H1 (cell line): ENCODE measurements at regions not wholly inside any gene's neighbourhood (a gene's known extent, or its start where the extent isn't known, plus 50 kb on each side); places are given as distances from the start of the nearest gene placed in this dataset.

Experiments
- ATF2 ChIP-seq: IDR thresholded peaks from 2 replicates; pipeline ENCODE4 v1.6.1; 2012; ENCODE audit warnings: low read length, inconsistent platforms
- BRCA1 ChIP-seq: IDR thresholded peaks from 2 replicates; pipeline ENCODE4 v1.6.1; 2012; ENCODE audit warnings: low read depth, low read length, improper control_type of control experiment
- CEBPB ChIP-seq: IDR thresholded peaks from 2 replicates; pipeline ENCODE4 v1.6.1; 2012; ENCODE audit warnings: low read depth, low read length
- CHD1 ChIP-seq: IDR thresholded peaks from 2 replicates; pipeline ENCODE4 v1.6.1; 2012; ENCODE audit warnings: low read depth, low read length, improper control_type of control experiment
- CTCF ChIP-seq, 3 experiments: IDR thresholded peaks; 1 replicate in 2 of 3; 2 replicates in 1 of 3; pipeline versions ENCODE4 v1.5.1 to v1.6.1; 2011; ENCODE audit warnings: low read length in 3 of 3, mild to moderate bottlenecking in 3 of 3, inconsistent platforms in 2 of 3, low read depth in 1 of 3, moderate library complexity in 1 of 3; ENCODE audit not compliant: insufficient read depth in 1 of 3; ENCODE audit errors: control extremely low read depth in 1 of 3
- EP300 ChIP-seq, 2 experiments: IDR thresholded peaks; 1 replicate in 1 of 2; 2 replicates in 1 of 2; pipeline ENCODE4 v1.6.1; 2011 to 2012; ENCODE audit warnings: low read depth in 2 of 2, low read length in 2 of 2, mild to moderate bottlenecking in 2 of 2, borderline replicate concordance in 1 of 2, inconsistent platforms in 1 of 2, moderate library complexity in 1 of 2
- EZH2 ChIP-seq: fragments of 200-600 bp; sonication (generic); IDR thresholded peaks from 2 replicates; pipeline ENCODE4 v1.7.1; 2012; ENCODE audit warnings: low read depth, mild to moderate bottlenecking, moderate library complexity, low read length, inconsistent platforms; ENCODE audit not compliant: severe bottlenecking
- HDAC2 ChIP-seq, 2 experiments: fragments of 300-600 bp in 1 of 2; sonication (generic) in 1 of 2; IDR thresholded peaks; 2 replicates each; pipeline ENCODE4 v1.6.1; 2011 to 2012; ENCODE audit warnings: low read depth in 2 of 2, low read length in 2 of 2, mild to moderate bottlenecking in 2 of 2, moderate library complexity in 2 of 2, borderline replicate concordance in 1 of 2, inconsistent platforms in 1 of 2
- JUN ChIP-seq: IDR thresholded peaks from 2 replicates; pipeline ENCODE4 v1.6.1; 2011; ENCODE audit warnings: low read depth, mild to moderate bottlenecking, improper control_type of control experiment, low read length
- JUND ChIP-seq: IDR thresholded peaks from 2 replicates; pipeline ENCODE4 v1.6.1; 2011; ENCODE audit warnings: mild to moderate bottlenecking, improper control_type of control experiment, low read length
- POLR2A ChIP-seq, 2 experiments: IDR thresholded peaks; 1 replicate in 1 of 2; 2 replicates in 1 of 2; pipeline ENCODE4 v1.6.1; 2011; ENCODE audit warnings: low read depth in 2 of 2, low read length in 2 of 2, mild to moderate bottlenecking in 2 of 2; ENCODE audit errors: control extremely low read depth in 1 of 2
- SP1 ChIP-seq: IDR thresholded peaks from 2 replicates; pipeline ENCODE4 v1.6.1; 2011; ENCODE audit warnings: low read depth, low read length
- TEAD4 ChIP-seq: IDR thresholded peaks from 2 replicates; pipeline ENCODE4 v1.6.1; 2012; ENCODE audit warnings: low read depth, low read length, inconsistent platforms, mixed read lengths

GRCh38 chr7:96772139-96772694 is 62.6 kb upstream of the SEM1 start:
- TF ChIP-seq JUN (no peak), CTCF (IDR thresholded peaks at IDR 0.05; ENCODE audit: control extremely low read depth in 1 of 3, insufficient read depth in 1 of 3, low read depth in 1 of 3, low read length in 3 of 3) (no peak), HDAC2 (IDR thresholded peaks at IDR 0.05; ENCODE audit: borderline replicate concordance in 1 of 2, low read depth in 2 of 2, low read length in 2 of 2) (no peak), EZH2 (no peak), EP300 (IDR thresholded peaks at IDR 0.05; ENCODE audit: borderline replicate concordance in 1 of 2, low read depth in 2 of 2, low read length in 2 of 2) (no peak), ATF2 (no peak), POLR2A (IDR thresholded peaks at IDR 0.05; ENCODE audit: control extremely low read depth in 1 of 2, low read depth in 2 of 2, low read length in 2 of 2) (no peak), TEAD4 (no peak), CEBPB (no peak), SP1 (no peak), CHD1 (no peak), JUND (no peak), BRCA1 (no peak)
